Thyroid gland (tissue), 4 donors: ENCODE measurements at regions not wholly inside any gene's neighbourhood (a gene's known extent, or its start where the extent isn't known, plus 50 kb on each side); places are given as distances from the start of the nearest gene placed in this dataset.
A peak's percentile ranks its signal among the peaks of the same experiment; 100 is the strongest.
"Not testable (repeated sequence)": the region's sequence is repeated elsewhere in the genome, so short reads cannot be mapped to it uniquely, and the experiment has no call there.

ENCODE experiments used
- DNase-seq, 2 donors: peaks; one replicate each; pipeline ENCODE4 v3.0.0-alpha.2; 2019
- H3K27ac ChIP-seq, 3 donors: fragments of 200-600 bp; sonication (generic); 1 replicate in 2 of 3; 2 replicates in 1 of 3; pipeline ENCODE4 v1.5.1; 2016 to 2019; ENCODE audit warnings: mild to moderate bottlenecking in 1 of 3, moderate library complexity in 1 of 3
- H3K27me3 ChIP-seq: fragments of 200-600 bp; sonication (generic); one replicate; pipeline ENCODE4 v1.5.1; 2019
- H3K36me3 ChIP-seq, 2 donors: fragments of 200-600 bp; sonication (generic); one replicate each; pipeline ENCODE4 v1.5.1; 2016 to 2019
- H3K4me1 ChIP-seq, 2 donors: fragments of 200-600 bp; sonication (generic); one replicate each; pipeline ENCODE4 v1.5.1; 2017 to 2019
- H3K4me3 ChIP-seq, 3 donors: fragments of 200-600 bp; sonication (generic); replicated peaks in 1 of 3; 1 replicate in 2 of 3; 2 replicates in 1 of 3; pipeline ENCODE4 v1.5.1; 2016; ENCODE audit warnings: mild to moderate bottlenecking in 1 of 3
- H3K9me3 ChIP-seq: fragments of 200-600 bp; sonication (generic); one replicate; pipeline ENCODE4 v1.5.1; 2017
- POLR2A ChIP-seq, 2 donors: fragments of 450-650 bp; IDR thresholded peaks; one replicate each; pipeline ENCODE4 v1.6.1; 2017; ENCODE audit warnings: antibody characterized with exemption in 2 of 2, mild to moderate bottlenecking in 2 of 2, moderate library complexity in 1 of 2
- WGBS, 2 donors: methylation state at CpG; one replicate each; pipeline ENCODE4 v1.1.5; 2017; 5-methylcytosine and 5-hydroxymethylcytosine counted together
- intact Hi-C: fragments of 100-400 bp; cut with DNase I; formaldehyde crosslinking; loops from one replicate; pipeline ENCODE4 v1.15.1; 2023
- TF ChIP-seq, protein P1 (sequence below), 6 experiments: fragments of 200-600 bp in 3 of 6; fragments of 450-650 bp in 3 of 6; sonication (generic) in 3 of 6; IDR thresholded peaks; one replicate each; pipeline ENCODE4 v1.5.1; 2016 to 2019; ENCODE audit warnings: antibody characterized with exemption in 6 of 6, mild to moderate bottlenecking in 2 of 6, inconsistent platforms in 1 of 6, moderate library complexity in 1 of 6

DNA sequence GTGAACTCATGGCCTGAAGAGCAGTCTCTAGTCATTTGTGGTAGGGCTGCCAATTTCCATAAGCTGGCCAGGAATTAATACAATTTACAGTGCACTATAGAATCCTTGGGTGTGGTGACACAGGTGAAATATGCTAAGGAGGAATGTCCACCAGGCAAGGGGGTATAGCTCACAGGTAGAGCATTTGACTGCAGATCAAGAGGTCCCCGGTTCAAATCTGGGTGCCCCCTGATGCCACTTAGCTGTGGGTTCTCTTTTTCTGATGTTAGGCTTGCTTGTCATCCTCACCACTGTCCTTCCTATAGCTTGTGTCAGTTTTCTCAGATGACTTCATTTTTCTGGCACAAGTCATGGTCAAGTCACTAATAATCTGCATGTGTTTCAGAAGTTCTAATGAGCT lies 108.7 kb downstream of the ZNF467 start:
- no peaks in the 10 kb centered on the region for H3K4me1 ChIP-seq
- no peaks in the 10 kb centered on the region for H3K36me3 ChIP-seq
- 75 to 94% methylated on average over 1 of the region's 1 CpG for WGBS, 2 donors
- H3K27me3 ChIP-seq: no peaks in the 10 kb centered on the region
- intact Hi-C loops: no loop called here
- H3K4me3 ChIP-seq: no peak overlapping the region
- TF ChIP-seq, protein P1, sequence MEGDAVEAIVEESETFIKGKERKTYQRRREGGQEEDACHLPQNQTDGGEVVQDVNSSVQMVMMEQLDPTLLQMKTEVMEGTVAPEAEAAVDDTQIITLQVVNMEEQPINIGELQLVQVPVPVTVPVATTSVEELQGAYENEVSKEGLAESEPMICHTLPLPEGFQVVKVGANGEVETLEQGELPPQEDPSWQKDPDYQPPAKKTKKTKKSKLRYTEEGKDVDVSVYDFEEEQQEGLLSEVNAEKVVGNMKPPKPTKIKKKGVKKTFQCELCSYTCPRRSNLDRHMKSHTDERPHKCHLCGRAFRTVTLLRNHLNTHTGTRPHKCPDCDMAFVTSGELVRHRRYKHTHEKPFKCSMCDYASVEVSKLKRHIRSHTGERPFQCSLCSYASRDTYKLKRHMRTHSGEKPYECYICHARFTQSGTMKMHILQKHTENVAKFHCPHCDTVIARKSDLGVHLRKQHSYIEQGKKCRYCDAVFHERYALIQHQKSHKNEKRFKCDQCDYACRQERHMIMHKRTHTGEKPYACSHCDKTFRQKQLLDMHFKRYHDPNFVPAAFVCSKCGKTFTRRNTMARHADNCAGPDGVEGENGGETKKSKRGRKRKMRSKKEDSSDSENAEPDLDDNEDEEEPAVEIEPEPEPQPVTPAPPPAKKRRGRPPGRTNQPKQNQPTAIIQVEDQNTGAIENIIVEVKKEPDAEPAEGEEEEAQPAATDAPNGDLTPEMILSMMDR (IDR thresholded peaks at IDR 0.05): no peak
- no peak for TF ChIP-seq POLR2A (IDR thresholded peaks at IDR 0.05)
- DNase-seq: no peak
- no peaks in the 10 kb centered on the region for H3K9me3 ChIP-seq
- no peak overlapping the region for H3K27ac ChIP-seq

DNA sequence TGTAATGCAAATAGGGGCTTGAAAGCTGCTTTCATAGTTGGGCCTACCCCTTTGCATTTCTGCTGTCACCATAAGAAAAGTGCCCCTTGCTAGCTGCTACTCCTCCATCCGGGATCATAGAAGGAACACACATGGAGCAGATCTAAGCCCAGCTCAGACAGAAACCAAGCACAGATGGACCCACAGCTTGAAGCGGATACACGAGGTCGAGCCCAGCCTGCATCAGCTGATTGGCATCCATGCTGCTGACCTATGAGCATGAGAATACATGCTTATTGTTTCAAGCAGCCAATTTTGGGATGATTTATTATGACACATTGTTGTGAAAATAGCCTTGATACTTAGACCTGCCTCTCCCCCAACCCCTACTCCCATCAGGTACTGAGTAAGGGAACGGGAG lies 109.2 kb downstream of the ZNF467 start:
- Histone ChIP-seq H3K4me3 (no peak overlapping the region), H3K9me3 (no peaks in the 10 kb centered on the region), H3K27ac (no peak overlapping the region), H3K4me1 (no peaks in the 10 kb centered on the region), H3K36me3 (no peaks in the 10 kb centered on the region), H3K27me3 (no peaks in the 10 kb centered on the region)
- 83 to 95% methylated on average over 5 of the region's 5 CpGs for WGBS, 2 donors
- intact Hi-C loops: no loop called here
- no peak for TF ChIP-seq POLR2A (IDR thresholded peaks at IDR 0.05)
- no peak for DNase-seq

DNA sequence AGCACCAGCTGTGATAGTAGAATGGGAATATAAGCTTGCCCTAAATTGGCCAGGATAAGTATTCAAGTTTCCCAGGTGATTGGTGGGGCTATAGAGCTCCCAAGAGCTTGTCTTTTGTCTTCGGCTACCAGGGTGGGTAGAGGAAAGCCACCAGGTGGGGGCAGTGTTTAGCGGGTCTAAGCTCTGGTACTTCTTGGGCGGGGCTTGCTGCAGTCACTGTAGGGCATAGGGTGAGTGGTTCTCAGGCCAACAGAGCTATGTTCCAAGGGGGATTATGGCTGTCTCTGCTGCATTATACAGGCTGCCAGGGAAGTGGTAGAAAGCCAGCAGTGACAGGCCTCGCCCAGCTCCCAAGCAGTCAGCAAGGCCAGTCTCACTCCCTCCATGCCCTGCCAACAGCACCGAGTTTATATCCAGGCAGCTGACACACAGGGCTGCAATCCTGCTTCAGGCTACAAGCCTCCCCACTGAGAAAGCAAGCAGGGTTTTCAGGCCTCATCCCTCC lies 110.7 kb downstream of the ZNF467 start:
- no peaks in the 10 kb centered on the region for H3K27me3 ChIP-seq
- no peaks in the 10 kb centered on the region for H3K4me1 ChIP-seq
- intact Hi-C loops: no loop called here
- no peaks in the 10 kb centered on the region for H3K9me3 ChIP-seq
- H3K4me3 ChIP-seq: no peak overlapping the region
- TF ChIP-seq, protein P1 (IDR thresholded peaks at IDR 0.05): peak in 1 of 6 experiments; percentile 19
- no peak for TF ChIP-seq POLR2A (IDR thresholded peaks at IDR 0.05)
- no peaks in the 10 kb centered on the region for H3K36me3 ChIP-seq
- 27 to 33% methylated on average over 3 of the region's 5 CpGs for WGBS, 2 donors
- H3K27ac ChIP-seq: no peak overlapping the region
- peak; percentile 12 to 25 for DNase-seq

DNA sequence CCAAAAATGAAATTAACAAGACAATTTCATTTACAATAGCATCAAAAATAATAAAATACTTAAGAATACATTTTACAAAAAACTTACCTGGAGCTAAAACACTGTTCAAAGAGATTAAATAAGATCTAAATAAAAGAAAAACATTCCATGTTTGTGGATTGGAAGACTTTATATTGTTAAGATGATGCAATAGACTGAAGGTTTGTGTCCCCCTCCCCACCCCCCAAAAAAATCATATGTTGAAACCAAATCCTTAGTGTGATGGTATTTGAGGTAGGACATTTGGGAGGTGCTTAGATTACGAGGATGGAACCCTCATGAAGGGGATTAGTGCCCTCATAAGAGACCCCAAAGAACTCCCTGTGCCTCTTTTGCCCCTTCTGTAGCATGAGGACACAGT lies 117.6 kb downstream of the ZNF467 start:
- H3K27me3 ChIP-seq: no peaks in the 10 kb centered on the region
- no peaks in the 10 kb centered on the region for H3K36me3 ChIP-seq
- WGBS, 2 donors: 62 to 65% methylated on average over 1 of the region's 1 CpG
- H3K4me1 ChIP-seq: no peaks in the 10 kb centered on the region
- intact Hi-C loops: no loop called here
- H3K4me3 ChIP-seq: no peak overlapping the region
- no peak for TF ChIP-seq POLR2A (IDR thresholded peaks at IDR 0.05)
- TF ChIP-seq, protein P1 (IDR thresholded peaks at IDR 0.05): no peak
- no peaks in the 10 kb centered on the region for H3K9me3 ChIP-seq
- DNase-seq: no peak
- H3K27ac ChIP-seq: no peak overlapping the region

DNA sequence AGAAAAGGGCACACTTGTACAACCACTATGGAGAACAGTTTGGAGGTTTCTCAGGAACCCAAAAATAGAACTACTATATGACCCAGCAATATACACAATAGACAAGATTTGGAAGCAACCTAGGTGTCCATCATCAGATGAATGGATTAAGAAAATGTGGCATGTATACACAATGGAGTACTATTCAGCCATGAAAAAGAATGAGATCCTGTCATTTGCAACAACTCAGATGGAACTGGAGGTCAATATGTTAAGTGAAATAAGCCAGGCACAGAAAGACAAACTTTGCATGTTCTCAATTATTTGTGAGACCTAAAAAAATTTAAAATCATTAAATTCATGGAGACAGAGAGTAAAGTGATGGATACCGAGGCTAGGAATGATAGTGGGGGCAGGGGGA lies 118.8 kb downstream of the ZNF467 start:
- 72 to 80% methylated on average over 1 of the region's 1 CpG for WGBS, 2 donors
- intact Hi-C loops: no loop called here
- TF ChIP-seq, protein P1 (IDR thresholded peaks at IDR 0.05): no peak
- no peak for TF ChIP-seq POLR2A (IDR thresholded peaks at IDR 0.05)
- no peaks in the 10 kb centered on the region for H3K4me1 ChIP-seq
- no peak overlapping the region for H3K4me3 ChIP-seq
- no peaks in the 10 kb centered on the region for H3K27me3 ChIP-seq
- DNase-seq: no peak
- H3K36me3 ChIP-seq: no peaks in the 10 kb centered on the region
- no peaks in the 10 kb centered on the region for H3K9me3 ChIP-seq
- H3K27ac ChIP-seq: no peak overlapping the region

GRCh38 chr7:149650190-149650589 lies 123.2 kb downstream of the ZNF467 start:
- H3K9me3 ChIP-seq, H3K27ac ChIP-seq, H3K4me3 ChIP-seq, intact Hi-C loops, H3K36me3 ChIP-seq, H3K4me1 ChIP-seq, DNase-seq, H3K27me3 ChIP-seq: not testable (repeated sequence)
- 54 to 64% methylated on average over 3 of the region's 3 CpGs for WGBS, 2 donors
